Stimulated activated naive CD8-positive, alpha-beta T cell treated with anti-CD3 and anti-CD28 coated beads, Interleukin-15, Interleukin-2, amounts not matched to agents 100 U/mL and 50 U/mL, for 24 hours (primary cell): ENCODE measurements at regions not wholly inside any gene's neighbourhood (a gene's known extent, or its start where the extent isn't known, plus 50 kb on each side); places are given as distances from the start of the nearest gene placed in this dataset.
"Not testable (repeated sequence)": the region's sequence is repeated elsewhere in the genome, so short reads cannot be mapped to it uniquely, and the experiment has no call there.

Source experiments
- ATAC-seq: fragments of 150-1000 bp; cut with Tn5 transposase; one replicate; pipeline ENCODE4 v1.10.0; 2021
- DNase-seq: peaks from one replicate; pipeline ENCODE4 v3.0.0; 2021

DNA sequence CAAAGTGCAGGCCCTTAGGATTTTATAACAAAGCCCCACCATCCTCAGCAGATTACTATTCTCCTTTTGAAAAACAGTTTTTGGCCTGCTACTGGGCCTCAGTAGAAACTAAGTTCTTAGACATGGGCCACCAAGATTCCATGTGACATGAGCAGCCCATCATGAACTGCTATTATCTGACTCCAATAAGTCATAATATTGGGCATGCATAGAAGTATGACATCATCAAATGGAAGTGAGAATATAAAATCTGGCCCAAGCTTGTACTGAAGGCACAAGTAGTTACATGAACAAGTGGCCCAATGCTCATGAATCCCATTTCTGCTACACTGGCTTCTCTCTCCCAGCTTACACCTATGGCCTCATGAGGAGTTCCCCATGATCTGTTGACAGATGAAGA lies 404.8 kb downstream of the EPHA5 start:
- ATAC-seq, result no peak
- no peak for DNase-seq

DNA sequence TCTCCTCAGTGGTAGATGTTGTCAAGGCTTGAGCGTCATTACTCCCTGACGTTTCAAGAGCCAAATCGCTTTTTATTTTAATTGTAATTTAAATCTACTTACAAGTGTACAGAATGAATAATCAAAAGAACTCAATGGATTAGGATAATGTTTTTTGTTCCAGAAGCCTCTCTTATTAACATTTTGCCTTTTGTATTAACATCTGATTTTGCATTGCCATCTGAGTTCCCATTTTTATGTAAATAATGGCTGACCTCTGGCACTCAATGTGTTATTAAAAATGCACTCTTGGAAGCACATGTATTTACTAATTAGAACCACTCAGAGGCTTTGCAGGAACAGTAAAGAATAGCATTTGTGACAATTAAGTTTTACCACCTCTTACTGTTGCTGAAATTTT lies 411.0 kb downstream of the EPHA5 start:
- DNase-seq (no peak), ATAC-seq (no peak)

DNA sequence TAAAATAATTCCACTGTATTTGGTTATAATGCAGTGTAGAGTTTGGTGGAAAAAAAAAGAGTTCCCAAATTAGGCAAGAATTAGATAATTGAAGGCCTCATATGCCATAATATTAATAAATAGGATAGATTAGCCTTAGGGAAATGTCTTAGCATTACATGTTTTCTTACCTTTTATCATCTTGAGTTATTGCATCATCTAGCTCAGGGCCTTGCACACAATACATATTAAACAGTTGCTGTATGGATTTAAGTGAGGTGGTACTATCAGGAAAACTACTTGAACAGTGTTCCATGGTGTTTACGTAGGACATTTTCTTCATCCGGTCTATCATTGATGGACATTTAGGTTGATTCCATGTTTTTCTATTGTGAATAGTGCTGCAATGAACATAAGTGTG lies 419.4 kb downstream of the EPHA5 start:
- ATAC-seq, result no peak
- DNase-seq, result no peak

DNA sequence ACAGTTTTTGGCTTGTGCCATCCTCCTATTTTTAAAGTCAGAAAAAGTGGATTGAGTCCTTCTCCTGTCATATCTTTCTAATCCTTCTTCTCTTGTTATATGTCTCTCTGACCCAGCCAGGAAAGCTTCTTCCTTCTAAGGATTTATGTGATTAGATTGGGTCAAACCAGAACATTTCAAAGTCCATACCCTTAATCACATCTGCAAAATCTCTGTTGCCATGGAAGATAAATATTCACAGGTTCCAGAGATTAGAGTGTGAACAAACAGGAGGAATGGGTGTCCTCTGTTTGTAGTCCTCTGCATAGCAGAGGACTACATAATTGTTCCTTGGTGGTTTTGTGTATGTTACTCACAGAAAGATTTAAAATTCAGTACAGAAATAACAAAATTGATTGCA lies 421.2 kb downstream of the EPHA5 start:
- ATAC-seq (no peak), DNase-seq (no peak)

DNA sequence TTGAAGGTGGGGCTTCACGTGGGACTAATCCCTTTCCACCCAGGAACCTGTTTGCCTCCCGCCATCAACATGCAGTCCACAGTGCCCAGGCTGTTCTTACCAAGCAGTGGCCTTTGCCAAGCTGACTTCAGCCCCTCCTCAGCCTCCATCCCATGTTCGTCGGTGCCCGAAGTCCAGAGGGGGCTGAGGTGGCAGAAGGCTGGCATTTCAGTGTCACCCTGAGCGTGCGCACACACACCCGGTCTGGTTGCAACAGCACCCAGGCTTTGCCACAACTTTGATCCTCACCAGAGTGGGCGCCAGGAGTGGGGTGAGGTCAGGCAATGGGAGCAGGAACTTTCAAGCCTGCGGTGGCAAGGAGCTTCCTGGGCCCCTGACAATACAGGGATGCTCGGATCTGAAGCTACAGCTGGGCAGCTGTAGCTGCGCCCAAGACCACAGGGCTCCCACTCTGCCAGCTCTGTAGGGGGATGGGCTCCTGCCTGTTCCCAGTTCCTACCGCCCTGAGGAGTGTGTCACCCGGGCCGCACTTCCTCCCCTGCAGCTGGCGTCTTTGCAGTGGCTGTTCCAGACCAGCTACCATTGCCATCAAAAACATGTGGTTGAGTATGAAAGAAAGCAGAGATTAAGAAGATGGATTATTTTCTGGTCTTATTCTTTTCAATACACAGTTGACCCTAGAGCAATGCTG lies 428.0 kb downstream of the EPHA5 start:
- ATAC-seq (no peak), DNase-seq (no peak)

DNA sequence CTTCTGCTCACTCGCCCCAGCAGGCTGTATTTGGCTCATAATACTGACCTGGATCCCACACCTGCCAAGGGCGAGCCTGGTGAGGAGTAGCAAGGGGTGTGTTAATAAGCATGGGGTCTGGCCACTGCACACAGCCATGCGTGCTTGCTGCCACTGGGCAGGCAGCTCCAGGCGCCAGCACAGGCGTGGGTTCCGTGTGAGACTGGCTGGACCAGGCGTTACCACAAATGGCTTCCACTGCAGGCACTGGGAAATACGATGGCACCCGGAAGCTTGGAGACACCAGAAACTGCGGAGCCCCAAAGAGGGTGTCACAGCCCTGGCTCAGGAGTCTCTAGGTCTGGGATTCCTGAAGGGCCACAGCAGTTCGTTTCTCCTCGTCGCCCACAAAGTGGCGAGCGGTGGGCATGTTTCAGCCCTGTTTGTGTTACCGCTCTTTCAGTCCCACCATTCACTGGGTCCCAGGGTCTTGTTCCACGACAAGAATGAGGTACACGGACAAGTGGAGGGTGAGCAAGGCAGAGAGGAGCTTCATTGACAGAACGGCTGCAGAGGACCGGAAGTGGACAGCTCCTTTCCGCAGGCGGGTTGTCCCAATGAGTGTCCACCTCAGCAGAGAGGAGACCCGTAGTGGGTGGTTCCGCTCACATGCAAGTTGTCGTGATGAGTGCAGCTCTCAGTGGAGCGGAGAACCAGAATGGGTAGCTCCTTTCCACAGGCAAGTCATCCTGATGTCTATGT lies 428.9 kb downstream of the EPHA5 start:
- no peak for ATAC-seq
- no peak for DNase-seq

DNA sequence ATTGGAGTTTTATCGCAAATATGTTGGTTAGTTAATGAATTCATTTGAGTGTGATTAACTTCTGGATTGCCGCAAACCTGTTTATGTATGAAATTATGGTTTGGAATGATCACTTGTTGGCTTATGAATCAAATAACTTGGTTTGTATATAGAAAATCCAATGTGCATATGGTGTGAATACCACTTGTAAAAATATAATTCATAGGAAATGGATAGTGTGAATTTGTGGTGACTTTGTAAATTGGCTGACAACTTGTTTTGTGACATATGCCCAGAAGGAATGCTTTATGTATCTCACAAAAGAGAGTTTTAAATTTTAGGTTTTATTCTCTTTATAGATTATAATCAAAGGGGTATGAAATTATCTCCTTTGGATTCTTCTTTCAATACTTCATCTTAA lies 436.2 kb downstream of the EPHA5 start:
- ATAC-seq (no peak), DNase-seq (no peak)

DNA sequence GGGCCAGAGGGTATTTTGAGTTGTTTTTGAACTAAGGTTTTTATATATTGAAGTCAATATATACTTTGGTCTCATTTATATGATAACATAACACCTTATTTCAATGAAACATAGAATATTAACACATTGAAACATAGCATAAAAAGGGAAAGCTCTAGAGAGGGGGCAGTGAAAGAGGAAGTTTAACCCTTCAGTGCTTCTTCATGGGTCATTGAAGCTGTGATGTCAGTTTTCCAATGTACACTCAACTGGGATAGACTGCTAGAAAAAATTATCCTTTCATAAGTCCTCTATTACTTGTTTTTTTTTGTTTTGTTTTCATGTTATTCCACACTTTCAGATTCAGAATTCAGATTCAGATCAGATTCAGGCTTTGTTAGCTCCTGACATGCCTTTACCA lies 442.7 kb downstream of the EPHA5 start:
- ATAC-seq, result no peak
- DNase-seq, result no peak

DNA sequence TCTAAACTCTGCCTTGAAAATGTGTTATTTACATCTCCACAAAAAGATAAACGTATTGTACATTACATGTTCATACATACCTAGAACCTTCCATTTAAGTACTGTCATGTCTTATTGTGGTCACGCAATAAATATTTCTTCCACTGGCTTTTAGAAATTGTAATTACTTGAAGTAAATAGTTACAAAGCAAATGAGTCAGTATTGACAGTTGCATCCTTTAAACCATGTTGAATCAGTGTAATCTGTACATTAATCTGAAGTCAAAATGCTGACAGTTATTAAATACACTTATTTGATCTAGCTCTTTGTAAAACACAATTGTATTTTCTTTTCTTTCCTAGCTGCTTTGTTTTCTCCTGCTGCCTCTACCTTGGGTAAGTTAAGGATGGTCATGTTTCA lies 446.7 kb downstream of the EPHA5 start:
- ATAC-seq, result no peak
- DNase-seq, result no peak

DNA sequence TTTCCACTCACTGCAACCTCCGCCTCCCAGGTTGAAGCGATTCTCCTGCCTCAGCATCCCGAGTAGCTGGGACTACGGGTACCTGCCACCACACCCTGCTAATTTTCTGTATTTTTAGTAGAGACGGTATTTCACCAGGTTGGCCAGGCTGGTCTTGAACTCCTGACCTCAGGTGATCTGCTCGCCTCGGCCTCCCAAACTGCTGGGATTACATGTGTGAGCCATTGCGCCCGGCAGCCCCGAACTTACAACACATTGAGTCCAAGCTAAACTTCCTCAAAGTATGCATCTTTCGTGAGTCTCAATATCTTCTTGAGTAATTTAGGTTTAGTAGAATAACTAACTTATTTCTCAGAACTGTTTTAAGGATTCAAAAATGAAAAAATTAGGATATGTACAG lies 447.2 kb downstream of the EPHA5 start:
- not testable (repeated sequence) for DNase-seq, ATAC-seq

DNA sequence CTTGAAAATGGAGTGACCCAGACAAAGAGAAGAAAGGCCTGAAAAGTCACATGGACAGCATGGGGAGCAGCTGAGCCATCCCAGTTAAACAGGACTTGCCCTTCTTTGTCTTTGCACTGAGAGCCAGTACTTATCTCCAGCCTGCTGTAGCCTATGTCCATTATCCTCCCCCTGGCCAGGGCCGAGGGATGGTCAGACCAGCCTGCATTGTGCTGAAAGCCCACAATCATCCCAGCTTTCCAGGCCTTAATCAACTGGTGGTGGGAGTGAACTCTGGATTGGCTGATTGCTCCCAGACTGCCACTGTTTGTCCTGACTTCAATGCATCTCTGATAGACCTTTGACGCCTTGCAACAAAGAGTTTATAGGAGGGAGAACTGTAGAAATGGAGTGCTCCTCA lies 453.1 kb downstream of the EPHA5 start:
- DNase-seq (no peak), ATAC-seq (no peak)

DNA sequence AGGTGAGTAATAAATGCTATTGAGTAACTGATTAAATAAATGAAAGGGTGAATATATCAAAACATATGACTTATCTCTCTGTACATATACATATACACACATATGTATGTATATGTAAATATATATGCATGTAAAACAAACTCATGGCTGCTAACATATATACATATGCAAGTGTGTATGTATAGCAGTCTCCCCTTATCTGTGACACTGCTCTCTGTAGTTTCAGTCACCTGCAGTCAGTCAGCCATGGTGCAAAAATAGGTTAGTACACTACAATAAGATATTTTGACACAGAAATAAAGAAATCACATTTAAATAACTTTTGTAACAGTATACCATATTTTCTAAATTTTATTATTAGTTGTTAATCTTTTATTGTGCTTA lies 467.4 kb downstream of the EPHA5 start:
- ATAC-seq (no peak), DNase-seq (no peak)

DNA sequence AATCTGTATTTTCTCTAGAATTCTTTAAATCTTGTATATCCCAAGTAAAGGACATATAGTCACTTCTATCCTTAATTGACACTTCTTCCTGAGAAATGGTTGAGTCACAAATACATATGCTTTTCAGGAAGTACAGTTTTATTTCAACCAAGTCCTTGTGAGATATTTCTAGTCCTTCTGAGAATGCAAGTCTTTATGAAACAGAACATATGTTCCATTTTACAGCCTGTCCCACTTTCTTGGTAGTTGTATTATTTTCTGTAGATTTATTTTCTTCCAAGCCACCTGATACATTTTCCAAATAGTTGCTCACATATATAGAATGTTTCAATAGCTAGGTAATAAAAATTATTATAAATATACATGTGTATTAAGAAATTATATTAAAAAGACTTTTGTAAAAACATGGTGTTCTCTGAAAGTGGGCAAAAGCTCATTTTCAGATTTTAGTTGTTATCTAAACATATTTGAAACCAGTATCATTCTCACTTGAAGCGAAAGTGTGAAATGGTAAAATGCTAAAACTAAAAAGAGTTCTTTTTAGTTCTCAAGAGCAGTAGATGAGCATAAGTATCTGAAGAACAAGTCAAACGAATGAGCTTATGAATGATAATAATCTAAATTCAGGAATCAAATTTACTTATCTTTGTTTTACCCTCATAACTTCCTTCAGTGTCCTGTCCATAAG lies 468.0 kb downstream of the EPHA5 start:
- DNase-seq (no peak), ATAC-seq (no peak)

DNA sequence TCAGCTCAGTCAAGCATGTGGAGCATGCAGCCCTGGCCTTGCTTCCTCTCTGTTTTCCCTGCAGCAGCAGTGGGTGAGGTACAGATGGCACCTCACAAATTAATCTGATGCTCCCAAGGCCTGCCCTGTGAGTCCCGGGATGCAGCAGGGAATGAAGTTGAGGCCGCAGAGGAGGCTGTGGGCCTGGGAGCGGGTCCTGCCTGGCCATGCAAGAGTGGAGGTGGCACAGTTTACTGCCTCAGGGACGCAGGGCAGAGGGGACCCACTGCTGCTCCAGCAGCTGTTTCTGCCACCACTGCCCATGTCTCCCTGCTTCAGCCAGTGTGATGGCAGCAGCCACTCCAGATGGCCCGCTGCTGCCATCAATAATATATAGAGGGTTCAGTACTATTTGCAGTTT lies 474.6 kb downstream of the EPHA5 start:
- DNase-seq, result no peak
- ATAC-seq, result no peak

DNA sequence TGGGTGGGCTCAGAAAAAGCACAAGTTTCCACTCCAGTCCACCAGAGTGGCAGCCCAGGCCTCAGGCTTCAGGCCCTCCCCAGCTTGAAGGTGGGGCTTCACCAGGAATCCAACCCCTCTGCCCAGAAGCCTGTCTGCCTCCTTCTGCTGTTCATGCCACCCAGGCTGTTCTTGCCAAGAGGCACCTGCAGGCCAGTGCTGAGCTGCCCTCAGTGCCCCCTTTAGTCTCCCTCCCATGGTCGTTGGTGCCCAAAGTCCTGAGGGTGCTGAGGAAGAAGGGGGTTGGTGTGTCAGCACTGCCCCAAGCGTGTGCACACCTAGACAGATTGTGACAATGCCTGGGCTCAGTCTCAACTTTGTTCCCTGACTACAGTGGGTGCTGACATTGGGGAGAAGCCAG lies 475.3 kb downstream of the EPHA5 start:
- no peak for DNase-seq
- no peak for ATAC-seq

DNA sequence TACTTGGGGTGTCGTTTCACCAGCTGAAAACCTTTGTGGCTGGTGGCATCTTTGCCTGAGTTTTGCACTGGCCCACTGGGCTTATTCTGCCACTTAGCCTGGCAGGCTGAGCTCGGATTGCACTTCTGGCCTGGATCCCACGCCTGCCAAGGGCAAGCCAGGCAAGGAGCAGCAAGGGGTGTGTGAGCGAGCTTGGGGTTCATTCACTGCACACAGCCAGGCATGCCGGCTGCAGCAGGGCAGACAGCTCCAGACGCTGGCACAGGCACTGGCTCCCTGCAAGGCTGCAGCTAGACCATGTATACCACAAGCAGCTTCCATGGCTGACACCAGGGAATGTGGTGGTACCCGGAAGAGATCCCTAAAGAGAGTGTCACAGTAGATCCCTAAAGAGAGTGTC lies 476.3 kb downstream of the EPHA5 start:
- DNase-seq, result no peak
- ATAC-seq, result no peak

DNA sequence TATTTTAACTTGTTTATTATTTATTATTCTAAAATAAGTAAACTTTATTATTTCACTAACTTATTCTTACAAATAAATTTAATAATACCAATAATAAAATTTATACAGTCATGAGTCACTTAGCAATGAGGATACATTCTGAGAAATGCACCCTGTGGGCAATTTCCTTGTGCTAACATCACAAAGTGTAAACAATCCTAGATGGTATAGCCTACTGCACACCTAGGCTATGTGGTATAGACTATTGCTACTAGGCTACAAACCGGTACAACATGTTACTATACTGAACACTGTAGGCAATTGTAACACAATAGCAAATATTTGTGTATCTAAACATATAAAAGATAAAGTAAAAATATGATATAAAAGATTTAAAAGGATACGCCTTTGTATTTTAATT lies 479.5 kb downstream of the EPHA5 start:
- ATAC-seq (no peak), DNase-seq (no peak)

DNA sequence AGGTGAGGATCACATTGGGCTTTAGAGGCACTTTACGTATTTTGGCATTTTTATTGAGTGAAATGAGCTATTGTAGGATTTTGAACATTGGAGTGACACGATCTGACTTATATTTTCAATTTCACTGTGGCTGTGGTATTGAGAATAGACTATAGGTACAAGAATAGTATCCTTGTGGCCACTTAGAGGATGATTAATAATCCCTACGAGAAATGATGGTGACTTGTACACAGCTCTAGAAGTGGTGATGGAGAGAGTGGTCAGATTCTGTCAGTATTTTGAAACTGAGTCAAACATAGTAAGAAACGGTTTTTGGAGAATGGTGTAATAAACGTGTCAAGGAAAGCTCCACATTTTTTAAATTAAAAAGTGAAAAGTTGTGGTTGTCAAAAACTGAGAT lies 494.7 kb downstream of the EPHA5 start:
- ATAC-seq, result no peak
- DNase-seq, result no peak

DNA sequence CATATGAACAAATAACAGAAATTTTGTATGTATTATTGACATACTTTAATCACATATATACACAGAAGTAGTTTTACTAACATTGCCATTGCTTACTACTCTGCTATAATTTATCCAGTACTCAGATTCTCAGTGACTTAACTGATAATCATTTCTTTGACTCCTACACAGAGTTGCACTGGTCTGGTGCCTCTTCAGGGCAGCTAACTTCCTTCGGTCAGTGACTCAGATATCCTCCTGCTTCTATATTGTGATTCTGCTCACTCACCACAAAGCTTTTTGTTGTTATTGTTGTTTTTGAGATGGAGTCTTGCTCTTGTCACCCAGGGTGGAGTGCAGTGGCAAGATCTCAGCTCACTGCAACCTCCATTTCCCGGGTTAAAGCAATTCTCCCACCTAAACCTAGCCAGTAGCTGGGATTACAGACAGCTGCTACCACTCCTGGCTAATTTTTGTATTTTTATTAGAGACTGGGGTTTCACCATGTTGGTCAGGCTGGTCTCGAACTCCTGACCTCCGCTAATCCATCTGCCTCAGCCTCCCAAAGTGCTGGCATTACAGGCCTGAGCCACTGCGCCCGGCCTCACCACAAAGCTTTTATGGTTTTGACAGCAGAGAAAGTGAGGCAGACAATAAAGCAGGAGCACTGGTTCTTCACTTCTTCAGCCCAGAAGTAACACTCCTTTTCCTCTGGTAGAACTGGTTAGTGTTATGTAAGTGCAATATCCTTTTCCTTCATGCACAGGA lies 499.3 kb downstream of the EPHA5 start:
- ATAC-seq, result no peak

DNA sequence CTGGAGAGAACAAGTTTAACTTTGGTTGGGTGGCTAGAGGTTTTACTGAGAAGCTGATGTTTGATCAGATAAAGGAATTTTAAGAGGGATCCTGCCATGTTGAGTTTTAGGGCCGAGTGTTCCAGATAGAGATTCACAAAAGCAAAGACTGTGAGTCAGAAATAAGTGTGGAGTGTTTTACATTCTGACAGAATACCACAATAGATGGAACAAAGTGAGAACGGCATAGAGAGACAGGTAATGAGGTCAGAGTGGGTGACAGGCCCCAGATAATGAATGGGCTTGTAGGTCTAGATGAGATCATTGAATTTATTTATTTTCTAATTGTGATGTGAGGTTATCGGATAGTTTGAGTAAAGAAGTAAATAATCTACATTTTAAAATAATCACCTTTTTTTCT lies 502.6 kb downstream of the EPHA5 start:
- ATAC-seq, result no peak
- no peak for DNase-seq

More for the DNA sequence above, 499.3 kb downstream of the EPHA5 start:
- no peak for DNase-seq

DNA sequence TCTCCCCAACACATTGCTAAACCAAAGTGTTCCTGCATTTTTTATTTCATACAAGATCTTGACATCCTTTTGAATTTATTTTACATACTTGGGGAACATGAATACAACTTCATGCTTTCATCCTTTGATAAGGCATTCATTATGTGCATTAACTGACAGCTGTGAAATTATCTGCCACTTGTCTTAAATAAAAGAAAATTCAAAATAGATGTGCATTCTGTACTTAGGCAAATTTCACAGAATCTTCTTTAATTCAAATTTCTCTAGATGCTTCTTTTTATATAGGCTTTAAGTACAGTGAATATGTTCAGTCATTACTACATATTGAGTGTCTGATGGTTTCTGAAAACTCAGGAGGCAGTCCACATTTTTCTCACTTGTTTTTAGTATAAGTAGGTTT lies 518.1 kb downstream of the EPHA5 start:
- ATAC-seq (no peak), DNase-seq (no peak)

DNA sequence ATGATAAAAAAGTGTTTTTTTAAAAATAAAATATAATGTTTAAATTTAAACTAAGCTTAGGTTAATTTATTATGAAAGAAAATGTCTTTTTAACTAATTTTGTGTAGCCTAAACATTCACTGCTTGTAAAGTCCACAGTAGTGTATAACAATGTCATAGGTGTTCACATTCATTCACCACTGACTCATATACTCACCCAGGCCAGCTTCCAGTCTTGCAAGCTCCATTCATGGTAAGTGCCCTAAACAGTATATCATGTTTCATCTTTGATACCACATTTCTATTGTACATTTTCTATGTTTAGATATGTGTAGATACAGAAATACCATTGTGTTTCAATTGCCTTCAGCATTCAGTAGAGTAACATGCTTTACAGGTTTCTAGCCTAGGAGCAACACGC lies 530.3 kb downstream of the EPHA5 start:
- no peak for ATAC-seq
- no peak for DNase-seq

DNA sequence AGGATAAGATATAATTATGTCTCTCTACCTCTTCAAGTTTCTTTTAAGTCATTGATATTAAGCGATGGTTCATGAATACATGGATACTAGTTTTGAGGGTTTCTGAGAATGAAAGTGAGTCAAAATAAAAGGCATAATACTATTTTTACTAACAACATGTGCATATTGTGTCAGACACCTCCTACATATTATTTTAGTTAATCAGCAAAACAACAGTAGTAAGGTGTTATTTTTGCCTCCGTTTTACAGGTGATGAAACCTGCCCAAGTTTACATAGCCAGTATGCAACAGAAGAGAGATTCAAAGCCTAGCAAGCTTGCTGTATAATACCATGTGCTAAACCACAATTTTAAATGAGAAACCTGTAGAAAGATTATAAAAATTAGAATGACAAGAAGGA lies 544.1 kb downstream of the EPHA5 start:
- DNase-seq (no peak), ATAC-seq (no peak)
